ENCODE measurements at regions not wholly inside any gene's neighbourhood (a gene's known extent, or its start where the extent isn't known, plus 50 kb on each side); places are given as distances from the start of the nearest gene placed in this dataset.

GRCh38 chr6:95354551-95354950 is 222.8 kb upstream of the MANEA start:
- H3K23ac ChIP-seq (ENCODE audit: insufficient read length, low read depth, low read length) = no peak overlapping the region
- H3K27ac ChIP-seq (ENCODE audit: insufficient read length, low read depth, low read length) = no peak overlapping the region
- no peak overlapping the region for H3K4me2 ChIP-seq (ENCODE audit: insufficient read depth, insufficient read length, low read length)
- no peak overlapping the region for H4K8ac ChIP-seq (replicated peaks; ENCODE audit: insufficient read length, low read depth, low read length)
- H3K4me3 Mint-ChIP-seq = no peak overlapping the region
- H3K9me3 Mint-ChIP-seq = no peaks in the 10 kb centered on the region; a peak in 1 of 5 replicates
- H3K9me3 ChIP-seq (ENCODE audit: control insufficient read depth, low read depth, low read length) = no peaks in the 10 kb centered on the region
- no peak overlapping the region for H3T11ph ChIP-seq (ENCODE audit: low read length)
- H2BK20ac ChIP-seq (ENCODE audit: low read depth, low read length, poor library complexity, severe bottlenecking) = no peak overlapping the region
- no peaks in the 10 kb centered on the region for H3K27me3 Mint-ChIP-seq (ENCODE audit: low read depth)
- H2AFZ ChIP-seq (ENCODE audit: low read length) = no peak overlapping the region
- peak overlapping the region in 2 of 3 experiments; percentile 28 to 53; a peak in 1 of 7 replicates for H3K27ac Mint-ChIP-seq
- H3K18ac ChIP-seq (ENCODE audit: insufficient read length, low read depth, low read length) = no peak overlapping the region
- no peak overlapping the region for H3K9ac ChIP-seq (ENCODE audit: extremely low read depth, insufficient read length, low read length)
- H3K27me3 ChIP-seq (ENCODE audit: insufficient read depth, low read length) = no peaks in the 10 kb centered on the region
- H3K23me2 ChIP-seq (ENCODE audit: insufficient read length, low read depth, low read length, poor library complexity, severe bottlenecking) = no peaks in the 10 kb centered on the region
- no peak overlapping the region for H2BK120ac ChIP-seq (ENCODE audit: low read depth, low read length, poor library complexity, severe bottlenecking)
- H3K56ac ChIP-seq (ENCODE audit: insufficient read length, low read depth, low read length) = no peak overlapping the region
- no peak overlapping the region for H4K91ac ChIP-seq (ENCODE audit: insufficient read length, low read depth, low read length)
- H4K5ac ChIP-seq (ENCODE audit: insufficient read length, low read depth, low read length) = no peak overlapping the region
- H3K4me1 ChIP-seq (ENCODE audit: insufficient read depth, low read length) = no peaks in the 10 kb centered on the region
- no peaks in the 10 kb centered on the region for H4K20me1 ChIP-seq (ENCODE audit: control insufficient read depth, insufficient read depth, insufficient read length)
- no peak for DNase-seq
- H3K79me2 ChIP-seq (ENCODE audit: insufficient read depth, low read length) = no peaks in the 10 kb centered on the region
- no CpG with 5 or more reads among the region's 10 CpGs for WGBS (ENCODE audit: extremely low coverage, insufficient read length, low lambda C conversion rate)
- H3K4me1 Mint-ChIP-seq = 0 out of 4 replicates have a peak, but pooled peaks cover 0 to 2% of the 10 kb centered on the region in 2 experiments
- no peak overlapping the region for H2AK5ac ChIP-seq (ENCODE audit: insufficient read length, low read length)
- H3K4ac ChIP-seq (ENCODE audit: low read depth, low read length) = no peak overlapping the region
- no peak overlapping the region for H3K14ac ChIP-seq (ENCODE audit: insufficient read depth, low read length)
- no peak overlapping the region for H2BK12ac ChIP-seq (ENCODE audit: insufficient read length, low read depth, low read length)
- no peak overlapping the region for H2BK15ac ChIP-seq (ENCODE audit: low read depth, low read length)
- H2BK5ac ChIP-seq (ENCODE audit: insufficient read length, low read length) = no peak overlapping the region
- no peaks in the 10 kb centered on the region for H3K79me1 ChIP-seq (ENCODE audit: insufficient read depth, low read depth, low read length, poor library complexity, severe bottlenecking)
- TF ChIP-seq CTCF (conservative IDR thresholded peaks at IDR 0.05) = no peak
- H3K36me3 Mint-ChIP-seq (ENCODE audit: insufficient read depth in 1 of 3, low read depth in 3 of 3) = no peaks in the 10 kb centered on the region; a peak in 2 of 7 replicates

All from H9 (cell line).